Epithelial cell of prostate (primary cell): ENCODE measurements at regions not wholly inside any gene's neighbourhood (a gene's known extent, or its start where the extent isn't known, plus 50 kb on each side); places are given as distances from the start of the nearest gene placed in this dataset.

Experiments used
- DNase-seq: peaks from one replicate; pipeline ENCODE4 v3.0.0-alpha.2; 2011; ENCODE audit warnings: low read depth, low spot score
- H3K27ac ChIP-seq: fragments of 450-650 bp; 2 replicates; pipeline ENCODE4 v1.5.1; 2017; ENCODE audit warnings: mild to moderate bottlenecking

DNA sequence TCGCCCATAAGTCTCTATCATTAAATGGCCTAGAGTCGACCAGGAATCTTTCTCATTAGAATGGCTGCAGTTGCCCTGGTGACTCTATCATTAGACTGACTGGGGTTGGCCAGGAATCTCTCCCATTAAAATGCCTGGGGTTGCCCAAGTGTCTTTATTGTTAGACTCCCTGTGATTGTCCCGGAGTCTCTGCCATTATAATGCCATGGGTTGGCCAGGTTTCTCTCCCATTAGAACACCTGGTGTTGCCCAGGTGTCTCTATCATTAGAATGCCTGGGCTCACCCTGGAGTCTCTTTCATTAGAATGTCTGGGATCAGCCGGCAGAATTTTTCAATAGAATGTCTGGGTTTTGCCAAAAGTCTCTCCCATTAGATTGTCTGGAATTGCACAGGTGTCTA, 1459.3 kb downstream of the UQCRFS1 start:
- no peak overlapping the region for H3K27ac ChIP-seq
- no peak for DNase-seq

DNA sequence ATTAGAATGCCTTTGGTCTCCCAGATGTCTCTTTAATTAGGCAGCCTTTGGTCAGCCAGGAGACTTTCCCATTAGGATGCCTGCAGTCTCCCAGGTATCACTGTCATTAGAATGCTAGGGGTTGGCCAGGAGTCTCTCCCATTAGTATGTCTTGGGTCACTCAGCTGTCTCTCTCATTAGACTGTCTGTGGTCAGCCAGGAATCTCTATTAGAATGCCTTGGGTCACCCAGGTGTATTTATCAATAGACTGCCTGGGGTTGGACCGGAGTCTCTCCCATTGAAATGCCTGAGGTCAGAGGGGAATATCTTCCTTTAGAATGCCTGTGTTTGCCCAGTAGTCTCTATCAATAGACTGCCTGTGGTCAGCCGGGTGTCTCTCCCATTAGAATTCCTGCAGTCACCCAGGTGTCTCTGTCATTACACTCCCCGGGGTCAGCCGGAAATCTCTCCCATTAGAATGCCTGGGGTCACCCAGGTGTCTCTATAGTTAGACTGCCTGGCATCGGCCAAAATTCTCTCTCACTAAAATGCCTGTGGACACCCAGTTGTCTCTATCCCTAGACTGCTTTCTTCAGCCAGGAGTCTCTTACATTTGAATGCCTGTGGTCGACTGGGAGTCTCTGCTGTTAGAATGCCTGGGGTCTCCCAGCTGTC, 1460.3 kb downstream of the UQCRFS1 start:
- DNase-seq: no peak
- no peak overlapping the region for H3K27ac ChIP-seq

DNA sequence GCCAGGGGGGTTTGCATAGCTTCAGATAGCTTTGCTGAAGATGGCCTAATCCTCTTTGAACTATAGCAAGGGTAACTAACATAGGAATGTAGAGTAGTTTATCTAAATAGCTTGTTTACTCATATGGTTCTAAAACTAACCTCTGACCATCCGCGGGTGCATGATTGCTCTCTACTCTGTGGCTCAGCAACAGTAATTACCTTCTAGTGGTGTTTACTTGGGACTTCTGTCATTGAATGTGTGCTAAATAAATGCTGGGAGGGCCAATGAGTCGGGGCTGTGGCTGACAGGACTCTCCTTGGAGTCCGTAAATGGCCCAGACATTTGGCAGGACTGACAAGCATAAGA, 1461.9 kb downstream of the UQCRFS1 start:
- DNase-seq: no peak

DNA sequence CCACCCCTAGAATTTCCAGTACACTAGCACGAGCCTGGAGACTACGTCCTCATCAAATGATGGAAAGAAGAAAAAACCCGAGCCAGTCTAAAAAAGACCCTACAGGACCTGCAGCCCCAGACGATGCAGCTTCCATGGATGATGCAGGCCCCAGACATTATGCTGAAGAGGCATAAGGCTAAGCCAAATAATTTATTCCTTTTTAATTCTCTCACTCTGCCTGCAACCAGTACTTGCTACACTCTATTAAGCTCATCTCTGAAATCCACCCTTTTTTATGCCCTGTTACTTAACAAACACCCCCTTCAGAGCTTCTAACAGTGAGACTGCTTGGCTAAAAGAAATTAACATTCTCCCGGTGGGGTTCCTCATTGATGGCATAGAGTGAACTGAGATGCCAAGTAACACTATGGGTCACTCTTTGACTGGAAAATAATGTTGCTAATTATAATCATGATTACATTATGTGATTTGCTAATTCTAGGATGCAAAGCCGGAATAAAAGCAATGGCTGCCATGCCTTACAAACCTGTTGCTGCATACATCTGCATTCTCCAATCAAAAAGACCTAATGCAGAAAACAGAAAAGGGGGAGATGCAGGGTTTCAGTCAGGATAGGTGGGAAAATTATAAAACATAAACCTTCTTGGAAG, 1462.4 kb downstream of the UQCRFS1 start:
- no peak overlapping the region for H3K27ac ChIP-seq
- no peak for DNase-seq

More for the DNA sequence above, 1461.9 kb downstream of the UQCRFS1 start:
- H3K27ac ChIP-seq: no peak overlapping the region

DNA sequence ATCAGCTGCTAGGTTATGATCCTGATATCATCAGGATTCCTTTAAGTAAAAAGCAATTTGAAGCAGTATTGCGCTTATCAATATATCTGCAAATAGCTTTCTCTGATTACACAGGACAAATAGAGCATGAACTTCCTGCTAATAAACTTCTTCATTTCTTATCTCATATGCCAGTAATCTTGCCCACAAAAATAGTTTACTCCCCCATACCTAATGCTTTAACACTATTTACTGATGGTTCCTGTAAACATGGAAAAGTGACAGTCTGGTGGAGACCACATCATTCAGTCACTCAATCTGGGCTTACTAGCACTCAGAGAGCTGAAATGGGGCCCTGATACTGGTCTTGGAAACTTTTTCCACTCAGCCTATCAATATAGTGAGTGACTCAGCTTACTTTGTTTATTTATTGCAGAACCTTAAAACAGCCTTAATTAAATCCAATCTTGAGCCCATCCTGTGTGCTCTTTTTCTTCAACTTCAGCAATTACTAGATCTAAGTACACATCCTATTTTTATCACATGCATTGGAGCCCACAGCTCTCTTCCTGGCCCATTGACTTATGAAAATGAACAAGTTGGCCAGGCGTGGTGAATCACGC, 1464.3 kb downstream of the UQCRFS1 start:
- no peak overlapping the region for H3K27ac ChIP-seq
- no peak for DNase-seq

DNA sequence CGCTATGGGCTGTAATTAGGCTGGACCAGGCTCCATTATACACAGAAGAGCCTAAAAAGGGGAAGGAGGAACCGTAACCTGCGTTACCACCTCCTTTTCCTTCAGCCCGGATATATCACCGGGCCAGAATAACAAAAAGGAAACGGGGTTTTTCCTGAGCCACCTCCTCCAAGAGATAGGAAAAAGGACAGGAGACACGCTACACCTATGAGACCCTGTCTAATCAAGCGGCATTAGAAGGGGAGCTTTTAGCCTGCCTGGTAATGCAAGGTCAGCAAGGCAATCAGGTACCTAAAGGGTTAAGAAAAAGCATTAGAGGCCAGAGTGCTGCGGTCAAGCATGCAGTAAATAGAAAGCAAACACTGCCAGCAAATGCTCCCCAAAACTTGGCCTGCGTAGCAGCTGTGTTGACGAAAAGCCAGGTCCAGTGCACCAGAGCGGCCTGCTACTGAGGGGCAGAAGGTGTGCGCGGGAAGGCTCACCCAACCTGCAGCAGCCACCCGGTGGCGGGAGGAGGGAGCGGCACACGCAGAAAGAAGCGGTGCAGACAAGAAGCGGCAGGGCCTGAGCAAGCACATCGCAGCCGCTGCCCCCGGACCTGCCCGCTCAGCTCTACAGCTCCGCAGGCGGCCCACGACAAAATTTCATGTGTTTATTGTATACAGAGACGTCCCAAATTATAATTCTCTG, 1466.1 kb downstream of the UQCRFS1 start:
- DNase-seq: no peak
- no peak overlapping the region for H3K27ac ChIP-seq

DNA sequence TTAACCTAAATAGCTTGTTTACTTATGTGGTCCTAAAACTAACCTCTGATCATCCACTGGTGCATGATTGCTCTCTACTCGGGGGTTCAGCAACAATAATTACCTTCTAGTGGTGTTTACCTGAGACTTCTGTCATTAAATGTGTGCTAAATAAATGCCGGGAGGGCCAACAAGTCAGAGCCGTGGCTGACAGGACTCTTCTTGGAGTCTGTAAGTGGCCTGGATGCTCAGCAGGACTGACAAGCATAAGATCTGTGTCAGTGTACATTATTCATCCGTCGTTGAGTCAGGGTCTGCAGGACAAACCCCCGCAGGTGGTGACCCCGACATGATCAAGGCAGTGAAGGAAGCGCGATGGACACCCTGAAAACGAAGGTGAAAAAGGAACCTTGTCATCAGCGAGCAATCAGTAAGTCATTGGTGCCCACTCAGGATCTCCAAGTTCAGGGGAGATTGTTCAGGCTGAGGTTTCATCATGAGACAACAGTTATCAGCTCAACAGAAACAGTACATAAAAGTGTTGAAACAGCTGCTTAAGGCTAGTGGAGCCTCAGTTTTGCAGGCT, 1466.9 kb downstream of the UQCRFS1 start:
- no peak overlapping the region for H3K27ac ChIP-seq
- DNase-seq: no peak

DNA sequence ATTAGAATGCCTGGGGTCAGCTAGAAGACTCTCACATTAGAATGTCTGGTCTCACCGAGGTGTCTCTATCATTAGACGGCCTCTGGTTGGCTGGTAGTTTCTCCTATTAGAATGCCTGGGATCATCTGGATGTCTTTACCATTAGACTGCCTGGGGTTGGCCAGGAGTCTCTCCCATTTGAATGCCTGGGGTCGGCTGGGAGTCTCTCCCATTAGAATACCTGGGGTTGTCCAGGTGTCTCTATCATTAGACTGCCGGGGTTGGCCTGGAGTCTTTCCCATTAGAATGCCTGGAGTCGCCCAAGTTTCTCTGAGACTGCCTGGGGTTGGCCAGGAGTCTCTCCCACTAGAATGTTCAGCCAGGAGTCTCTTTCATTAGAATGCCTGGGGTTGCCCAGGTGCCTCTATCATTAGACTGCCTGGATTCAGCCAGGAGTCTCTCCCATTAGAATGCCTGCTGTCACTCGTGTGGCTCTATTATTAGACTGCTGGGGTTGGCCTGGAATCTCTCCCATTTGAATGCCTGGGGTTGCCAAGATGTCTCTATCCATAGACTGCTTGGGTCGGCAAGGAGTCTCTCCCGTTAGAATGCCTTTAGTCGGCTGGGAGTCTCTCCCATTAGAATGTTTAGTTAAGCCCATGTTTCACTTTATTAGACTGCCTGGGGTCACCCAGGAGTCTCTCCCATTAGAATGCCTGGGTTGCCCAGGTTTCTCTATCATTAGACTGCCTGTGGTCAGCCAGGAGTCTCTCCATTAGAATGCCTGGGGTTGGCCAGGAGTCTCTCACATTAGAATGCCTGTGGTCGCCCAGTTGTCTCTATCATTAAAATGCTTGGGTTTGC, 1467.8 kb downstream of the UQCRFS1 start:
- no peak for DNase-seq
- no peak overlapping the region for H3K27ac ChIP-seq

DNA sequence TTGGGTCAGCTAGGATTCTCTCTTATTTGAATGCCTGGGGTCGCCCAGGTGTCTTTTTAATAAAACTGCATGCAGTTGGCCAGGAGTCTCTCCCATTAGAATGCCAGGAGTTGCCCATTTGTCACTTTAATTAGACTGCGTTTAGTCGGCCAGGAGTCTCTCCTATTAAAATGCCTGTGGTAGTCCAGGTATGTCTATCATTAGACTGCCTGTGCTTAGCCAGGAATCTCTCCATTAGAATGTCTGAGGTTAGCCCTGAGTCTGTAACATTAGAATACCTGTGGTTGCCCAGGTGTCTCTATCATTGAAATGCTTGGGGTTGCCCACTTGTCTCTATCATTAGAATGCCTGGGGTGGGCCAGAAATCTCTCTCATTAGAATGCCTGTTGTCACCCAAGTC, 1470.9 kb downstream of the UQCRFS1 start:
- no peak overlapping the region for H3K27ac ChIP-seq
- DNase-seq: peak; percentile 5

DNA sequence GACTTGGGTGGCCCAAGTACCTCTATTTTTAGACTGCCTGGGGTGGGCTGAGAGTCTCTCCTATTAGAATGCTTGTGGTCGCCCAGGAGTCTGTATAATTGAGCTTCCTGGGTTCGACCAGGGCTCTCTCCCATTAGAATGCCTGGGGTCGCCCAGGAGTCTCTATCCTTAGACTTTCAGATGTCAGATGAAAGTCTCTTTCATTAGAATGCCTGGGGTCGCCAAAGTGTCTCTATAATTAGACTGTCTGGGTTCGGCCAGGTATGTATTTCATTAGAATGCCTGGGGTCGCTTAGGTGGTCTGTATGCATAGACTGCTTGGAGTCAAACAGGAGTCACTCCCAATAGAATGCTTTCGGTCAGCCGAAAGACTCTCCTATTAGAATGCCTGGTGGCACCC, 1471.7 kb downstream of the UQCRFS1 start:
- DNase-seq: no peak
- no peak overlapping the region for H3K27ac ChIP-seq

DNA sequence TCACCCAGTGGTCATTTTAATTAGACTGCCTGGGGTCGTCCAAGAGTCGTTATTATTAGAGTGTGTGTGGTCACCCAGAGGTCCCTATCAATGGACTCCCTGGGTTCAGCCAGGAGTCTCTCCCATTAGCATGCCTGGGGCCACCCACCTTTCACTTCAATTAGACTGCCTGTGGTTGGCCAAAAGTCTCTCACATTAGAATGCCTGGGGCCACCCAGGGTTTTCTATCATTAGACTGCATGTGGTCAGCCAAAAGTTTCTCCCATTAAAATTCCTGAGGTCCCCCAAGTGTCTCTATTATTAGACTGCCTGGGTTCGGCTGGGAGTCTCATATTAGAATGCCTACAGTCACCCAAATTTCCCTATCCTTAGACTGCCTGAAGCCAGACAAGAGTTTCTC, 1472.6 kb downstream of the UQCRFS1 start:
- H3K27ac ChIP-seq: no peak overlapping the region
- no peak for DNase-seq

DNA sequence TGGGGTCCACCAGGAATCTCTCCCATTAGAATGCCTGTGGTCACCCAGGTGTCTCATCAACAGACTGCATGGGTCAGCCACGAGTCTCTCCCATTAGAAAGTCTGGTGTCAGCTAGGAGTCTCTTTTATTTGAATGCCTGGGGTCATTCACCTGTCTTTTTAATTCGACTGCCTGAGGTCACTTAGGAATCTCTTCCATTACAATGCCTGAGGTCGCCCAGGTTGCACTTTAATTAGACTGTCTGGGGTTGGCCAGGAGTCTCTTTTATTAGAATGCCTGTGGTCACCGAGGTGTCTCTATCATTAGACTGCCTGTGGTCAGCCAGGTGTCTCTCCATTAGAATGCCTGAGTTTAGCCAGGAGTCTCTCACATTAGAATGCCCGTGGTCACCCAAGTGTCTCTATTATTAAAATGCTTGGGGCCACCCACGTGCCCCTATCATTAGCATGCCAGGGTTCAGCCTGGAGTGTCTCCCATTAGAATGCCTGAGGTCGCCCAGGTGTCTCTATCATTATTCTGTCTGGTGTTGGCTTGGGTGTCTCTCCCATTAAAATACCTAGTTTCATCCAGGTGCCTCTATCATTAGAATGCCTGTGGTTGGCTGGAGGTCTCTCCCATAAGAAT, 1474.3 kb downstream of the UQCRFS1 start:
- no peak for DNase-seq
- H3K27ac ChIP-seq: no peak overlapping the region

DNA sequence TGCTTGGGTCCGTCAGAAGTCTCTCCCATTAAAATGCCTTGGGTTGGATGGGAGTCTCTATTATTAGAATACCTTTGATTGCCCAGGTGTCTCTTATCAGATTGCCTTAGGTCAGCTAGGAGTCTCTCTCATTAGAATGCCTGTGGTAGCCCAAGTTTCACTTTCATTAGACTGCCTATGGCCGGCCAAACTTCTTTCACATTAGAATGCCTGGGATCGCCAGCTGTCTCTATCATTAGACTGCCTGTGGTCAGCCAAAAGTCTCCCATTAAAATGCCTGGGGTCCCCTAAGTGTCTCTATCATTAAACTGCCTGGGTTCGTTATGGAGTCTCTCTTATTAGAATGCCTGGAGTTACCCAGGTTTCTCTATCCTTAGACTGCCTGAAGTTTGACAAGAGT, 1476.7 kb downstream of the UQCRFS1 start:
- no peak overlapping the region for H3K27ac ChIP-seq
- no peak for DNase-seq

DNA sequence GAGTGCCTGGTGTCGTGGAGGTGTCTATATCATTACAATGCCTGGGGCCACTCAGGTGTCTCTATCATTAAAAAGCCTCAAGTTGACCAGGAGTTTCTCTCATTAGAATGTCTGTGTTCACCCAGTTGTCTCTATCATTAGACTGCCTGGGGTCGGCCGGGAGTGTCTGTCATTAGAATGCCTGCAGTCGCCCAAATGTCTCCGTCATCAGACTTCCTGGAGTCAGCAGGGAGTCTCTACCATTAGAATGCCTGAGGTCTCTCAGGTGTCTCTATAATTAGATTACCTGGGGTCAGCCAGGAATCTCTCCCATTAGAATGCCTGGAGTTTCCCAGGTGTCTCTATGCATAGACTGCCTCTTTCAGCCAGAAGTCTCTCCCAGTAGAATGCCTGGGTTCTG, 1477.6 kb downstream of the UQCRFS1 start:
- no peak for DNase-seq

DNA sequence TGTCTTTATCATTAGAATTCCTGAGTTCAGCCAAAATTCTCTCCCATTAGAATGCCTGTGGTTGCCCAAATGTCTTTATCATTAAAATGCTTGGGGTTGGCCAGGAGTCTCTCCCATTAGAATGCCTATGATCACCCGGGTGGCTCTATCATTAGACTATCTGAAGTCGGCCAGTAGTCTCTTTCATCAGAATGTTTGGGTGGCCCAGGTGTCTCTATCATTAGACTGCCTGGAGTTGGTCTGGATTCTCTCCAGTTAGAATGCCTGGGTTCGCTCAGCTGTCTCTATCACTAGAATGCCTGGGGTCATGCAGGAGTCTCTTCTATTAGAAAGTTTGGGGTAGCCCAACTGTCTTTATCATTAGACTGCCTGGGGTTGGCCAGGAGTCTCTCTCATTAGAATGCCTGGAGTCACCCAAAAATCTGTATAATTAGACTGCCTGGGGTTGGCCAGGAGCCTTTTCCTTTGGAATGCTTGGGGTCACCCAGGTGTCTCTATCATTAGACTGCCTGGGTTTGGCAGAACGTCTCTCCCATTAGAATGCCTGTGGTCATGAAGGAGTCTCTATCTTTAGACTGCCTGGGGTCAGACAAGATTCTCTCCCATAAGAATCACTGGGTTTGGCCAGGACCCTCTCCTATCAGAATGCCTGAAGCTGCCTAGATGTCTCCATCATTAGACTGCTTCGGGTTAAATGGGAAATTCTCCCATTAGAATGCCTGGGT, 1478.3 kb downstream of the UQCRFS1 start:
- no peak for DNase-seq
- H3K27ac ChIP-seq: no peak overlapping the region

More for the DNA sequence above, 1477.6 kb downstream of the UQCRFS1 start:
- no peak overlapping the region for H3K27ac ChIP-seq

DNA sequence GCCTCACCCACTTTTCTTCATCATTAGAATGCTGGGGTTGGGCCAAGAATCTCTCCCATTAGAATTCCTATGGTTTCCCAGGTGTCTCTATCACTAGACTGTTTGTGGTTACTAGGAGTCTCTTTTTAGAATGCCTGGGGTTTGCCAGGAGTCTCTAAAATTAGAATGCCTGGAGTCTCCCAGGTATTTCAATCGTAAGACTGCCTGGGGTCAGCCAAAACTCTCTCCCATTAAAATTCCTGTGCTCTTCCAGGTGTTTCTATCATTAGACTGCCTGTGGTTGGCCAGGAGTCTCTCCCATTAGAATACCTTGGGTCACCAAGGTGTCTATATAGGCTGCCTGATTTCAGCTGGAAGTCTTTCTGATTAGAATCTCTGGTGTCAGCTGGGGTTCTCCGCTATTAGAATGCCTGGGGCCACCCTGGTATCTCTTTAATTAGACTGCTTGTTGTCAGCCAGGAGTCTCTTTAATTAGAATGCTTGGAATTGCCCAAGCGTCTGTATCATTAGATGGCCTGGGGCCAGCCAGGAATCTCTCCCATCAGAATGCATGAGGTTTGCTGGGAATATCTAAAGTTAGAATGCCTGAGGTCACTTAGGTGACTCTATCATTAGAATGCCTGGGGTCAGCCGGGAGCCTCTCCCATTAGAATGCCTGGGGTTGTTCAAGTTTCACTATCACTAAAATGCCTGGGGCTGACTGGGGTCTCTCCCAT, 1479.2 kb downstream of the UQCRFS1 start:
- no peak overlapping the region for H3K27ac ChIP-seq
- no peak for DNase-seq

DNA sequence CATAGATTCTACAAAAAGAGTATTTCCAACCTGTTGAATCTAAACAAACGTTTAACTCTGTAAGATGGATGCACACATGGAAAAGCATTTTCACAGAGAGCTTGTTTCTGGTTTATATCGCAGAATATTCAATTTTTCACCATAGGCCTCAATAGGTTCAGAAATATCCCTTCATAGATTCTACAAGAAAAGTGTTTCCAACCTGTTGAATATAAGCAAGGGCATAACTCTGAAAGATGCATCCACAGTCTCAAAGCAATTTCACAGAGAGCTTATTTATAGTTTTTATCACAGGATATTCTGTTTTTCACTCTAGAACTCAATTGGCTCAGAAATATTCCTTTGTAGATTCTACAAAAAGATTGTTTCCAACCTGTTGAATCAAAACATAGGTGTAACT, 1483.6 kb downstream of the UQCRFS1 start:
- DNase-seq: no peak
- H3K27ac ChIP-seq: no peak overlapping the region

DNA sequence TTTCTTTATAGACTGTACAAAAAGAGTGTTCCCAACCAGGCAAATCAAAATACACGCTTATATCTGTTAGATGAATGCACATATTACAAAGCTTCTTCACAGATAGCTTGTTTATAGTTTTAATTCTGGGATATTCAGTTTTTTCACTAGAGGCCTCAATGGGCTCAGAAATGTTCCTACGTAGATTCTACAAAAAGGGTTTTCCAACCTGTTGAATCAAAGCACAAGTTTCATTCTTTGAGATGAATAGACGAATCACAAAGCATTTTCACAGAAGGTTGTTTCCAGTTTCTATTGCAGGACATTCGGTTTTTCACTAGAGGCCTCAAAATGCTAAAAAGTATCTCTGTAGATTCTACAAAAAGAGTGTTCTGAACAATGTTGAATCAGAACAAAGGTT, 1490.3 kb downstream of the UQCRFS1 start:
- no peak overlapping the region for H3K27ac ChIP-seq
- no peak for DNase-seq
